GM12891 (cell line): ENCODE measurements at regions not wholly inside any gene's neighbourhood (a gene's known extent, or its start where the extent isn't known, plus 50 kb on each side); places are given as distances from the start of the nearest gene placed in this dataset.

Experiments
- POLR2A ChIP-seq: IDR thresholded peaks from 2 replicates; pipeline ENCODE4 v1.6.1; 2011; ENCODE audit warnings: low read depth, low read length, control low read depth
- SPI1 ChIP-seq: IDR thresholded peaks from 2 replicates; pipeline ENCODE4 v1.6.1; 2011; ENCODE audit warnings: low read depth, low read length, control low read depth

DNA sequence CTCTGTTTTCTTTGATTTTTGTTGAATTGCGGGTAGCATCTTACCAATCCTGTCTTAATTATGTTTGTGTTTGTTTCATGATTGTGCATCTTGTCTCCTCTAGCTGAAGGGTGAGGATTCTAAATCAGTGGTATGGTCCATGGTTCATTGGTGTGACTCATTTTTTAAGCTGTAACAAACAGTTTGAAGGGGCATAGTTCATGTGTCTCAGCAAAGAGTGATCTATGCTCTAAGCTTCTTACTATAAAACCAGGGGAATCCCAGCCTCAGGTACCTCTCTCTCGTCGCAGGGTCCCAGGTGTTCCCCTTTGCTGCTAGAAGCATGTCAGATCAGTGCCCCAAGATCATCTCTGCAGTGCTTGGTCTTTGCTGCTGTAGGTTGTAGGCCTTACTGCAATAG is 100.1 kb downstream of the OTUD1 start:
- no peak for TF ChIP-seq POLR2A
- no peak for TF ChIP-seq SPI1
